H9 (cell line): ENCODE measurements at regions not wholly inside any gene's neighbourhood (a gene's known extent, or its start where the extent isn't known, plus 50 kb on each side); places are given as distances from the start of the nearest gene placed in this dataset.

ENCODE experiments used
- DNase-seq: peaks from one replicate; pipeline ENCODE4 v3.0.0-alpha.2; 2017
- H2AFZ ChIP-seq: one replicate; pipeline ENCODE4 v1.6.1; 2013; ENCODE audit warnings: mild to moderate bottlenecking, low read length, control low read depth, moderate library complexity
- H2AK5ac ChIP-seq: 2 replicates; pipeline ENCODE4 v1.6.1; 2013; ENCODE audit warnings: low read length, control low read depth, mixed read lengths; ENCODE audit not compliant: insufficient read length
- H2BK120ac ChIP-seq: one replicate; pipeline ENCODE4 v1.6.1; 2013; ENCODE audit warnings: low read depth, mild to moderate bottlenecking, low read length, control low read depth, inconsistent platforms; ENCODE audit not compliant: poor library complexity, severe bottlenecking
- H2BK12ac ChIP-seq: 2 replicates; pipeline ENCODE4 v1.6.1; 2013; ENCODE audit warnings: low read length, control low read depth, mixed read lengths, low read depth; ENCODE audit not compliant: insufficient read length
- H2BK15ac ChIP-seq: 2 replicates; pipeline ENCODE4 v1.6.1; 2013; ENCODE audit warnings: low read depth, low read length, control low read depth
- H2BK20ac ChIP-seq: one replicate; pipeline ENCODE4 v1.6.1; 2013; ENCODE audit warnings: low read depth, mild to moderate bottlenecking, low read length, control low read depth, inconsistent platforms; ENCODE audit not compliant: poor library complexity, severe bottlenecking
- H2BK5ac ChIP-seq: 2 replicates; pipeline ENCODE4 v1.6.1; 2013; ENCODE audit warnings: low read length, control low read depth, mixed read lengths; ENCODE audit not compliant: insufficient read length
- H3K14ac ChIP-seq: 2 replicates; pipeline ENCODE4 v1.6.1; 2013; ENCODE audit warnings: low read length, control low read depth; ENCODE audit not compliant: insufficient read depth
- H3K18ac ChIP-seq: 2 replicates; pipeline ENCODE4 v1.6.1; 2013; ENCODE audit warnings: low read depth, mild to moderate bottlenecking, mixed read lengths, low read length, control low read depth; ENCODE audit not compliant: insufficient read length
- H3K23ac ChIP-seq: 2 replicates; pipeline ENCODE4 v1.6.1; 2013; ENCODE audit warnings: low read length, control low read depth, mixed read lengths, low read depth; ENCODE audit not compliant: insufficient read length
- H3K23me2 ChIP-seq: 2 replicates; pipeline ENCODE4 v1.6.1; 2013; ENCODE audit warnings: low read depth, mild to moderate bottlenecking, mixed read lengths, low read length, control low read depth; ENCODE audit not compliant: insufficient read length, poor library complexity, severe bottlenecking
- H3K27ac ChIP-seq: 2 replicates; pipeline ENCODE4 v1.5.1; 2013; ENCODE audit warnings: low read length, control low read depth, mixed read lengths, low read depth; ENCODE audit not compliant: insufficient read length
- H3K27me3 ChIP-seq: 2 replicates; pipeline ENCODE4 v1.6.1; 2013; ENCODE audit warnings: low read length, control low read depth, inconsistent platforms; ENCODE audit not compliant: insufficient read depth
- H3K4ac ChIP-seq: 2 replicates; pipeline ENCODE4 v1.6.1; 2013; ENCODE audit warnings: low read depth, mild to moderate bottlenecking, control low read depth, inconsistent platforms, low read length, moderate library complexity
- H3K4me1 ChIP-seq: 2 replicates; pipeline ENCODE4 v1.6.1; 2013; ENCODE audit warnings: low read length, control low read depth, inconsistent platforms; ENCODE audit not compliant: insufficient read depth
- H3K4me2 ChIP-seq: 2 replicates; pipeline ENCODE4 v1.6.1; 2013; ENCODE audit warnings: low read length, control low read depth, mixed read lengths; ENCODE audit not compliant: insufficient read length, insufficient read depth
- H3K56ac ChIP-seq: 2 replicates; pipeline ENCODE4 v1.6.1; 2013; ENCODE audit warnings: low read depth, mild to moderate bottlenecking, mixed read lengths, low read length, control low read depth; ENCODE audit not compliant: insufficient read length
- H3K79me1 ChIP-seq: 2 replicates; pipeline ENCODE4 v1.6.1; 2013; ENCODE audit warnings: low read depth, mild to moderate bottlenecking, moderate library complexity, low read length, control low read depth, inconsistent platforms; ENCODE audit not compliant: insufficient read depth, poor library complexity, severe bottlenecking
- H3K79me2 ChIP-seq: 2 replicates; pipeline ENCODE4 v1.6.1; 2013; ENCODE audit warnings: low read length, control low read depth, inconsistent platforms; ENCODE audit not compliant: insufficient read depth
- H3K9ac ChIP-seq: 2 replicates; pipeline ENCODE4 v1.6.1; 2013; ENCODE audit warnings: low read length, control low read depth, mixed read lengths; ENCODE audit not compliant: insufficient read length; ENCODE audit errors: extremely low read depth
- H3K9me3 ChIP-seq: one replicate; pipeline ENCODE4 v1.6.1; 2013; ENCODE audit warnings: low read depth, low read length, inconsistent platforms; ENCODE audit not compliant: control insufficient read depth
- H3T11ph ChIP-seq: one replicate; pipeline ENCODE4 v1.6.1; 2013; ENCODE audit warnings: mild to moderate bottlenecking, low read length, control low read depth, inconsistent platforms
- H4K20me1 ChIP-seq: one replicate; pipeline ENCODE4 v1.6.1; 2013; ENCODE audit not compliant: control insufficient read depth, insufficient read length, insufficient read depth
- H4K5ac ChIP-seq: 2 replicates; pipeline ENCODE4 v1.6.1; 2013; ENCODE audit warnings: low read depth, mild to moderate bottlenecking, mixed read lengths, low read length, control low read depth; ENCODE audit not compliant: insufficient read length
- H4K8ac ChIP-seq: replicated peaks from 2 replicates; pipeline ENCODE4 v1.6.1; 2013; ENCODE audit warnings: low read length, control low read depth, mixed read lengths, low read depth; ENCODE audit not compliant: insufficient read length
- H4K91ac ChIP-seq: 2 replicates; pipeline ENCODE4 v1.6.1; 2013; ENCODE audit warnings: low read depth, mild to moderate bottlenecking, moderate library complexity, mixed read lengths, low read length, control low read depth; ENCODE audit not compliant: insufficient read length
- H3K27ac Mint-ChIP-seq, 3 experiments: 2 replicates in 2 of 3; 3 replicates in 1 of 3; pipeline ENCODE4 v1.8.0; 2020 to 2021; ENCODE audit warnings: mixed read lengths in 3 of 3, mild to moderate bottlenecking in 1 of 3, moderate library complexity in 1 of 3
- H3K27me3 Mint-ChIP-seq: 2 replicates; pipeline ENCODE4 v1.8.0; 2021; ENCODE audit warnings: low read depth, mild to moderate bottlenecking, moderate library complexity, mixed read lengths
- H3K36me3 Mint-ChIP-seq, 3 experiments: 2 replicates in 2 of 3; 3 replicates in 1 of 3; pipeline ENCODE4 v1.8.0; 2020 to 2021; ENCODE audit warnings: low read depth in 3 of 3, mixed read lengths in 3 of 3; ENCODE audit not compliant: insufficient read depth in 1 of 3
- H3K4me1 Mint-ChIP-seq, 2 experiments: 2 replicates each; pipeline ENCODE4 v1.8.0; 2020; ENCODE audit warnings: mixed read lengths in 2 of 2
- H3K4me3 Mint-ChIP-seq, 2 experiments: 2 replicates in 1 of 2; 3 replicates in 1 of 2; pipeline ENCODE4 v1.8.0; 2020 to 2021; ENCODE audit warnings: mild to moderate bottlenecking in 2 of 2, mixed read lengths in 2 of 2, moderate library complexity in 1 of 2
- H3K9me3 Mint-ChIP-seq, 2 experiments: 2 replicates in 1 of 2; 3 replicates in 1 of 2; pipeline ENCODE4 v1.8.0; 2020; ENCODE audit warnings: mild to moderate bottlenecking in 2 of 2, mixed read lengths in 2 of 2, moderate library complexity in 1 of 2
- CTCF ChIP-seq: fragments of 200-600 bp; sonication (generic); conservative IDR thresholded peaks from 3 replicates; pipeline ENCODE4 v1.8.0; 2021; ENCODE audit warnings: antibody characterized with exemption, mild to moderate bottlenecking
- WGBS: extraction: QIAGEN DNeasy Blood & Tissue Kit; methylation state at CpG from one replicate; pipeline ENCODE4 v1.1.7; 2013; ENCODE audit warnings: missing lambda C conversion rate, low lambda C conversion rate, mixed read lengths; ENCODE audit not compliant: insufficient read length; ENCODE audit errors: extremely low coverage; 5-methylcytosine and 5-hydroxymethylcytosine counted together

- no peak overlapping the region for H3K27ac Mint-ChIP-seq
- no peak overlapping the region for H3K56ac ChIP-seq
- peaks cover 0 to 3% (median 0%) of the 10 kb centered on the region in 3 experiments; a peak in 1 of 7 replicates for H3K36me3 Mint-ChIP-seq
- no peak overlapping the region for H2AFZ ChIP-seq
- no peaks in the 10 kb centered on the region; the same call in 1 of the 2 replicates for H3K4me1 ChIP-seq
- H2BK20ac ChIP-seq = no peak overlapping the region
- H3K4me3 Mint-ChIP-seq = no peak overlapping the region
- no peaks in the 10 kb centered on the region for H3K23me2 ChIP-seq
- peaks cover 17% of the 10 kb centered on the region for H3K27me3 Mint-ChIP-seq
- H3K9me3 ChIP-seq = no peaks in the 10 kb centered on the region
- peaks cover 10 to 13% of the 10 kb centered on the region in 2 experiments for H3K4me1 Mint-ChIP-seq
- no peak overlapping the region for H3K4ac ChIP-seq
- H4K20me1 ChIP-seq = no peaks in the 10 kb centered on the region
- no peak overlapping the region for H3K27ac ChIP-seq
- no peak overlapping the region for H3K14ac ChIP-seq
- WGBS = no CpG with 5 or more reads among the region's 2 CpGs
- H2BK15ac ChIP-seq = no peak overlapping the region
- TF ChIP-seq CTCF = no peak
- H3K9ac ChIP-seq = no peak overlapping the region
- no peak overlapping the region for H3K18ac ChIP-seq
- no peak overlapping the region for H4K8ac ChIP-seq
- H4K91ac ChIP-seq = no peak overlapping the region
- H4K5ac ChIP-seq = no peak overlapping the region
- H3K9me3 Mint-ChIP-seq = peaks cover 2 to 4% of the 10 kb centered on the region in 2 experiments; a peak in 4 of 5 replicates
- H3K27me3 ChIP-seq = no peaks in the 10 kb centered on the region
- H2AK5ac ChIP-seq = no peak overlapping the region
- DNase-seq = no peak
- no peak overlapping the region for H2BK5ac ChIP-seq
- H3K79me1 ChIP-seq = no peaks in the 10 kb centered on the region
- no peak overlapping the region for H2BK12ac ChIP-seq
- no peaks in the 10 kb centered on the region for H3K79me2 ChIP-seq
- H3T11ph ChIP-seq = no peak overlapping the region
- H3K4me2 ChIP-seq = no peak overlapping the region
- H2BK120ac ChIP-seq = no peak overlapping the region
- no peak overlapping the region for H3K23ac ChIP-seq
These were observed 683.5 kb downstream of the NR2F2 start for GRCh38 chr15:97014001-97014400.
